GM18511 (cell line): ENCODE measurements at regions not wholly inside any gene's neighbourhood (a gene's known extent, or its start where the extent isn't known, plus 50 kb on each side); places are given as distances from the start of the nearest gene placed in this dataset.
"Not testable (repeated sequence)": the region's sequence is repeated elsewhere in the genome, so short reads cannot be mapped to it uniquely, and the experiment has no call there.

Experiments
- ATAC-seq: cut with Tn5 transposase; IDR thresholded peaks from one replicate; pipeline ENCODE4 v1.9.1; 2021; ENCODE audit warnings: mild to moderate bottlenecking, moderate library complexity; ENCODE audit not compliant: unreplicated experiment

GRCh38 chr2:52258967-52259366, 1227.0 kb upstream of the NRXN1 start:
- not testable (repeated sequence) for ATAC-seq

- ATAC-seq = no peak
Measured at GRCh38 chr2:52258038-52258437, 1226.1 kb upstream of the NRXN1 start.

GRCh38 chr2:52253416-52253980, 1221.6 kb upstream of the NRXN1 start:
- ATAC-seq = no peak

GRCh38 chr2:52238782-52239181, 1206.8 kb upstream of the NRXN1 start:
- no peak for ATAC-seq

DNA sequence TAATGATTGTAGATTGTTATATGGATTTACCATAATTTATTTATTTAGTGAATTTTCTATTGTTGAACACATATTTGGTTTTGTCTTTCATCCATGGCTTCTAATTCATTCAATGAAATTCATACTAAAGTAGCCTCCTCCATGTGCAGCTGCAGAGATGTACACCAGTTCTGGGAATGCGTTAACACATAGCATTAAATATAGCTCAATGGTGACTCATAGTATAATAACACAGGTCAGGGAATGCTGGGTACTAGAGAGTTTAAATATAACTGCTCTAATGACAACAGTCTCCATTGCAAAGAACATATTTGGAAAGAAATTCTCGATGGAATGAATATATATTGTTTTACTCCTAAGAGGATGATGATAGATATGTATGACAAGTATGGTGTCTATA, 1190.2 kb upstream of the NRXN1 start:
- ATAC-seq = no peak

DNA sequence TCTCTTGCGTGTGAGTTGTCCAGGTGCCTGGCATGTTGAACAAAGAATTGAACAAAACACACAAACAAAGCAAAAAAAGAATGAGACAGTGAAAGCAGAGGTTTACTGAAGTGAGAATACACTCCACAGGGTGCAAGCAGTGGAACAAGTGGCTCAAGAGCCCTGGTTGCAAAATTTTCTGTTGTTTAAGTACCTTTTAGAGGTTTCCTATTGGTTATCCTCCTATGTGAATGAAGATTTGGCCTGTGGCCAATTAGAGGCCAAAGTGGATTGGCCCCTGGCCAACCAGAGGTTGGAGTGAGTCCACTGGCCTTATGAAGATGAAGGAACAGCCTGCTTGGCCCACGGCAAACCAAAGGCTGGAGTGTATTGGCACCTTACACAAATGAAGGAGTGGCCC, 1188.5 kb upstream of the NRXN1 start:
- ATAC-seq = no peak

- ATAC-seq = no peak
Measured at GRCh38 chr2:52210611-52211010, 1178.7 kb upstream of the NRXN1 start.

DNA sequence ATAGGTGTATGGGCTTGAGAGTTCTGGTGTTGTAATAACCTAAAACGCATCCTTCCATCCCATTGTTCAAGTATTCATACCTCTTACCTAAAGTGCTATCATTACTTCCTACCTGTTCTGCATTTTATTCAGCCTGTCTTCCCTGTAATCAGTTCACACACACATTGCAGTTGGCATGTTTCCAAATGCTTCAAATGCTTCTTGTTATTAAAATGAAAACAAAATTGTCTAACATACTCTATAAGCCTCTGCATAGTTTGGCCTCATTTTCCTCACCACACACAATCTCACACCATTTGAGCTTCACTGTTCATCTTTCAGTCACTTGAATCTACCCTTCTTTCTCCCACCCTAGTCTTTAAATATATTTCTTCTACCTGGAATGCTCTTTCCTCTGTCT, 1178.2 kb upstream of the NRXN1 start:
- ATAC-seq = no peak

- no peak for ATAC-seq
Measured at GRCh38 chr2:52194342-52194741, 1162.4 kb upstream of the NRXN1 start.

- ATAC-seq = no peak
Measured at GRCh38 chr2:52193804-52194203, 1161.9 kb upstream of the NRXN1 start.

DNA sequence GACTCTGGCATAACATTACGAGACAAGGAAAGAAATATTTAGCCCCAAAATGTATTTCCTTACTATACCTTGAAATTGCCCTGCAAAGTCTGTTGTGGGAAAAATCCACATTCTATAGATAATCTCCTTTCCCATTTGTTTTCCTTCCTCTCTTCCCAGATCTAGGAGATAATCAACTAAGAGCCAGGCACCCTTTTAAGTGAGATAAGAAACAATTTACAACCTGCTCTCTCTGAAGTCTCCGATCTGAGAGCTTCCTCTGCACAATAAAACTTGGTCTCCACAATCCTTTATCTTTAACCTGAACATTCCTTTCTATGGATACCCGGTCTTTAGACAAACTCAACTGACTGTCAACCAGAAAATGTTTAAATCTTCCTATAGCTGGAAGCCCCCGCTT, 1160.7 kb upstream of the NRXN1 start:
- no peak for ATAC-seq

DNA sequence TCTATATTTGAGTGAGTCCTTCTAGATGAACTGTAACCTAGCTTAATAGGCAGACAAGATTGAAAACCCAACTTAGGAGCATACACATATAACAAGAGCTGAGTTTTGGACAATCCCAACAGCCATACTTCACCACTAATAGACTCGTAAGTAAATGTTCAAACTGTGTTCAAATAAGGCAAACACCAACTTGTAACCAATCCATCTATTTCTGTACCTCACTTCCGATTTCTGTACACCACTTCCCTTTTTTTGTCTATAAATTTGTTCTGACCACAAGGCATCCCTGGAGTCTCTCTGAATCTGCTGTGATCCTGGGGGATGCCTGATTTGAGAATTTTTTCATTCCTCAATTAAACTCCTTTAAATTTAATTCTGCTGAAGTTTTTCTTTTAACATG, 1149.1 kb upstream of the NRXN1 start:
- no peak for ATAC-seq

- ATAC-seq = no peak
Measured at GRCh38 chr2:52178845-52179244, 1146.9 kb upstream of the NRXN1 start.

GRCh38 chr2:52145005-52145404, 1113.1 kb upstream of the NRXN1 start:
- ATAC-seq = no peak

GRCh38 chr2:52144590-52144989, 1112.7 kb upstream of the NRXN1 start:
- no peak for ATAC-seq

DNA sequence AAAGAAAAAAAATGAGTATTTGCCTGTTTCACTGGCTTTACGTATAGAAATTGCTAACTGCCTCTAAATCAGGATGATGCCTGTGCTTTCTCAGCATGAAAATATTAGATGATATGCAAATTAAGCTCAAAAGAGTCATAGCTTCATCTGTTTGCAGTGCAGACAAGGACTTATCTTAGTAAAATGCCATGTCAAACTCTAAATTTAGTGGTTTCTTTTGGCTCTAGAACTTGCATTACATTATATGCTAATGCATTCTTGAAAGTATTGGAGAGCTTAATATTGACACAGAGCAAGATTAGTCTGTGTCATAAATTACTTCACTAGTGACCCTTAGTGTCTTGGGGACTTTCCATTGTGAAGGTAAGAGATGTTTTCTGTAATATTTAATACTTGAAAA, 1109.1 kb upstream of the NRXN1 start:
- no peak for ATAC-seq

DNA sequence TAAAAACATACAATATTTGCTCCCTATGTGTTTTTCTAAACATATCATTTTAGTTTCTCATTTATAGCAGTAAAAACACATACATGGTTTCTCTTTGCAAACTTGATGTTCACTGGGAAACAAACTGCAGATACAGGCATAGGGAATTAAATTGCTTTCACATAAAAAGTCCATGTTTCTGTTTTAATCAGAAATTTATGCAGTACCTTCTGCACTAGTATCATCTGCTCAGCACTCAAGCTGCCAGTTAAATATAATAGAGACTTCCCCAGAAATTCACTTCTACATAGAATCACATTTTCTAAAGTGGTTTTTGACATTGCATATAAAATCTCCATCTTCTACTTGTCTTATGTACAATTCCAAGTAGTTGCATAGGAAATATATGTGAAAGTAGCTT, 1107.3 kb upstream of the NRXN1 start:
- ATAC-seq = no peak

GRCh38 chr2:52135235-52135634, 1103.3 kb upstream of the NRXN1 start:
- no peak for ATAC-seq

DNA sequence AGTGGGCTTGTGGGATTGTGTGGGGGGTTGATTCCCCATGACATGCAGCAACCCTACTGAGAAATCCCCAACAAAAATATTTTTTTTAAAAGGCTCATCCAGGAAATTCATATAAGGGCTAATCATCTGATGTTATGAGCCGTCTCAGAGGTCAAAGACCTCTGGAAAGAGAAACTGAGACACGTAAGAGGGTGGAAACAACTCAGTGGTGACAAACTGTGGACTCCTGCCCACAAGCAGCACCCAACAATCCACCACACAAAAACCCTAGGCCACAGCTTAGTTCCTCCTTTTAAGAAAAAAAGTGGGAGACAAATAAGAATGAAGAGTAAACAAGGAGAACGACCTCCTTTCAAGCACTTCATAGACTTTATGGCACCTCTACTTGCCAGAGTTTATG, 1096.1 kb upstream of the NRXN1 start:
- no peak for ATAC-seq

- no peak for ATAC-seq
Measured at GRCh38 chr2:52127527-52127926, 1095.6 kb upstream of the NRXN1 start.

GRCh38 chr2:52117299-52117698, 1085.4 kb upstream of the NRXN1 start:
- no peak for ATAC-seq

- no peak for ATAC-seq
Measured at GRCh38 chr2:52115750-52116149, 1083.8 kb upstream of the NRXN1 start.

DNA sequence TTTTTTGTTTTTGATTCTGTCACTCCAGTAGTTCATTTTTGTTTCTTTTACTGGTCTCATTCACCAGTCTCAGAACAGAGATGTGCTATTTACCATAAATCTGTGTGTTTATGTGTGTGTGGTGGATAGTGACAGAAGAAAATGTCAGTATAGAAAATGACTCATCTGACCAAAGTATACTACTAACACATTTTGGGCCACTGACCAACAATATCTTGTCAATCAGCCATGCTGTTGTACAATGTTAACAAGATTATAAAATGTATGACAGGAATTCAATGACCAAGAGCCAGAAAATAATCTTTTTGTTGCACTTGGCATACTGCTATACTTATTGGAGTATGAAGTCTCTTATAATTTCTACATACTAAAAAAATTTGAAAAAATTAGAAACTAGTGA, 1081.4 kb upstream of the NRXN1 start:
- no peak for ATAC-seq

- ATAC-seq = no peak
Measured at GRCh38 chr2:52112141-52112540, 1080.2 kb upstream of the NRXN1 start.
